NCI-H345 (cell line): ENCODE measurements at regions not wholly inside any gene's neighbourhood (a gene's known extent, or its start where the extent isn't known, plus 50 kb on each side); places are given as distances from the start of the nearest gene placed in this dataset.

ENCODE experiments used
- DNase-seq: peaks from one replicate; lab custom pipeline; 2025; lab: John Stamatoyannopoulos, UW

GRCh38 chr1:82962658-82963057 is 1036.3 kb downstream of the TTLL7 start:
- DNase-seq, result no peak

DNA sequence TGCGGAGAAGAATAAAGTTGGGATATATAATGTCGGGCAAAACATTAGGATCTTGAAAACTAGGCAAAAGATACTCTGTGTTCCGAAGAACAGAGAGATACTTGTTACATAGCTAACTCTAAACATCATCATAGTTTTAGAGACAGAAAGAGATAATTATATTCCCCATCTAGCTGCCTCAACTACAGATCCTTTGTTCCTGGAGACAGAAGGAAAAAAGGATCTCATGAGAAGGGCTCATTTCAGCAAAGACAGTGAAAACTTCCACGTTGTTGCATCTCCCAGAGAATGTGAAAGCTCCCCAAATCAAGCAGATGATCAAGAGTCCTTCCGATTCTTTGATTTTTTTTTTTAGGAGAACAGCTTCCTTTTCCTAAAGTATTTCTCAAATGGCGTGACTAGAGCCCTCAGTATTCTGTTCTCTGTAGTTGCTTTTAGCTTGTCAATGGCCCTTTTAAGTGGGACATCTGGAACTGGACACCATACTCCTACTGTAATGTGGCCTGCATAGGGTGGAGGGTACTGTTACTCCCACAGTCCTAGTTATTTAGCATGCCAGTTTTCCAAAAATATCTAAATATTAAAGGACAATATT is 1048.2 kb downstream of the TTLL7 start:
- no peak for DNase-seq

GRCh38 chr1:82948386-82948785 is 1050.5 kb downstream of the TTLL7 start:
- DNase-seq, result no peak

DNA sequence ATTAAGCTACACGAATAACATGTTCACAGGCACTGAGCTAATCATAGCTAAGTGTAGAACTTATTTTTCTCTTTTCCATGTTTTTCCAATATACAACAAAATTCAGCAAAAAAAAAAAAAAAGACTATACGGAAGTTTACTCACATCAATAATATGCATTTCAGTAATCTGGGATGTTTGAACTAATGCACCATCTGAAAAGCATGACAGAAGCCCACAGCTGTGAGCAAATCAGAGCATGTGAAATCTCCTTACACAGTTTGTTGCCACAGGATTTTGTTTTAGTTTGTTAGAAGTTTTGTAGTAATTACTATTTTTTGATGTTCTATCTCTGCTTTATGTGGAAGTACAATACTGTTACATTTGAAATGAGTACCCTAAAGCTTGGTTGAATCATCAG is 1051.7 kb downstream of the TTLL7 start:
- DNase-seq, result no peak

- DNase-seq, result no peak
Measured at GRCh38 chr1:82946096-82946605, 1052.8 kb downstream of the TTLL7 start.

DNA sequence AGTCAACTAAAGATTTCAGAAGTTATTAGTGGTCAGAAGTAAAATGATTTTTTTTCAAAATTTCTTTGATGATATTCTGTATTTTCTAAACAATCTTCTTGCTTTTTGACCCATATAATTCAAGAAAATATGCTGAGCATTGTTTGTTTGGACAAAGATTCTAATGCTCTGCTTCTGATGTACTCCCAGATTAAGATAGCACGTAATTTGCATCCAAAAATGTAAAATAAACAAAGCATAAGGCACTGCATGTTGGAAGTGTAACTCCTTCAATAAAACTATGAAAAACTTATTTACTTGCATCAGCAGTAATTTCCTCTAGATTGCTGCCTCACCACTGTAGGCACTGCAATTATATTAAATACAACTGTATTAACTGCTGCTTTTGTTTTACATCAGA is 1054.1 kb downstream of the TTLL7 start:
- no peak for DNase-seq

DNA sequence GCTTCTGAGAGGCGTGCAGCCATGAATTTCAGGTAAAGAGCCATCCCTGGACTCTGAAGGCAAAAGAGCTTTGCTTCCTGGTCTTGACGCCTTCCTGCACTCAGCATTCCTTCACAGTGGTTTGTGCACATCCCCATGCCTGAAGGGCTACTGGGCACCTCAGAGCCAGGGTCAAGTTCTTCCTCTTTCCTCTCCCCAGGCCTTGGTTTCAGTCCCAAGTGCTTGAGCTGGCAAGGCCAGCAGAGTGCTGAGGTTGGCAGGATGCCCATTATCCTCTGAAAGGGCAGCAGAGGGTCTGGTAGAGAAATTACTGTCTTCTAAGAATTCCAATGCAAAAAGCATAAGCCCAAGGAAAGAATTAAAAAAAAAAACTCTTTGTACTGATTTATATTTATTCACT is 1064.9 kb downstream of the TTLL7 start:
- DNase-seq, result peak; percentile 25

GRCh38 chr1:82932727-82933126 is 1066.2 kb downstream of the TTLL7 start:
- no peak for DNase-seq

GRCh38 chr1:82932207-82932606 is 1066.7 kb downstream of the TTLL7 start:
- DNase-seq, result no peak

DNA sequence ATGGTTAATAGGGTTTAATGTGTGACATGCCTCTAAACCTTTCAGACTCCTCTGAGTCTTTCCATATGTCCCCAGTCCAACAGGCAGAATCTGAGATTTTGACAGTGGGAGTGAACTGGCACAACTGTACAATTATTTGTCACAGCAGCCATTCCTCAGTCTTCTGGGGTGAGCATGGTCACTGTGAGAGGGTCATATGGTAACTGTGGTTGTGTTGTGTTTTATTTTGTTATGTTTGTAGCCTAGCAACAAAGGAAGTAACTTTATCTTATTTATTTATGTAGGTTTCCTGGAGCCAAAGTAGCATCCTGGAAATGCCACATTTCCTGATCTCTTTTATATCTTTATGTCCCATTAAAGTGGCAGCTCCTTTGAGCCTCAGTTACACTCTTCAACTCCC is 1067.9 kb downstream of the TTLL7 start:
- DNase-seq, result no peak

- DNase-seq, result no peak
Measured at GRCh38 chr1:82927753-82928152, 1071.2 kb downstream of the TTLL7 start.

GRCh38 chr1:82924666-82925065 is 1074.3 kb downstream of the TTLL7 start:
- DNase-seq, result no peak

DNA sequence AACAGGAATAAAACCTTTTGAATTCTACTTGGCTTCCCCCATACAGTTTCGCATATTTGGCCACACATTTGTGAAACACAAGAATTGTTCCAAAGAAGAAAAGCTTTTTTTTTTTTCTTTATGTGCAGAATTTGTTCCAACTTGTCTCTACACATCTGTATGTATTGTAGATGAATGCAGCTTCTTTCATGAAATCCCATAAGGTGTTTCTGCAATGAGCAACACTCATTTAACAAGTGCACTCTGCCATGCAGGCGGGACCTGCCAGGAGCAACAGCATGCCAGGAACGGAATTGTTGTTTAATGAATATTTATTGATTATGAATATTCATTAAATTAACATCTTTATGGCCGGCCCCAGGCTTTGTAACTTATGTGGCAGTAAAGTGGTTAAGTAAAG is 1075.0 kb downstream of the TTLL7 start:
- no peak for DNase-seq

DNA sequence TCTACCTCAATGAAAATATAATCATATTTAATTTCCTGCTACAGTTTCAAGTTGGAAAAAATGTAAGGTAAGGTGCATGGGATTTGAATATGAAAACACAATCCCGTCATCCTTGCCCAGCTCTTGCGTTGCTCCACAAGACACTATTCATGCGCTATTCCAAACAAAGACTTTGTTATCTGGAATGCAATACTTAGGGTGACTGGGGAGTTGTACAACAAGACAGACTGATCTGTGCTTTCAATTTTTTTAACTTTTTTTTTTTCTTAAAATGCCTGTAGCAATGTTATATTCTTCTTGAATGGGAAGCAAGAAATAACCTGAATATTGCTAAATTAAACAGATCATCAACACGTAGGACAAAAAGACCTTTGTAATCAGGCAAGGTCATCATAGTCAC is 1077.2 kb downstream of the TTLL7 start:
- DNase-seq, result no peak

DNA sequence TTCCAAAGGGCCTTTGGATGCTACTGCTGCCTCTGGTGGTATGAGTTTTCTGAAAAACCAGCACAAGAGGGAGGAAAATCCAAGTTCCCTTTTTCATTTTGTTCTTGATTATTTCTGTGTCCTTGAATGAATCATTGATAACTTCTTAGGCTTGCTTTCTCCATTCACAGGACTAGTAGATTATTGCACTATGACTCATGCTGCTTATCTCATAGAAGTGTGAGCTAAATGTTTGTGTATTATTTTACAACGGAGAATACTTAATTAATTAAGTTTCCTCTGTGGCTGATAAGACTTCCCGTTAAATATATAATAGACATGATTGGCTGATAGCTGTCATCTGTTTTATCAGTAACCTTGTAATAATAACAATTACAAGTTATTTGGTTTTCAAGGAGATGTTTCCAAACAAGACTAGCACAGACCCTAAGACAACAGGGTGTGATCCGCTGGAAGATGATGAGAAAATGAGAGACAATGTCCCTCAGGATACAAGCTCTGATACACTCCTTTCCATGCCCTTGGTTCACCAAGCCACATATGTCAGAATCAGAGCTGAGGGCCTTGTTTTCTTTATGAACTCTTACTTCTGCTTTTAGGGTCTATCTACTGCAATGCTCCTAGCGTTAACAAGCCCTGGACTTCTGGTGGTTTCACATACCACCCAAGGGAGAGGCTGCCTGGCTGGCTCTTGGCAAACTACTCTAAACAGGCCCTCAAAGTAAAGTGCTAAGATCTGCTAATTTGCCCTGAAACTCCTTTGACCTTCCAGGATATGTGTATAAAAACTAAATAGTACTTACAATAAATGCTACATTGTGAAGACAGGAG is 1078.3 kb downstream of the TTLL7 start:
- DNase-seq, result no peak

- DNase-seq, result no peak
Measured at GRCh38 chr1:82919837-82920236, 1079.1 kb downstream of the TTLL7 start.

DNA sequence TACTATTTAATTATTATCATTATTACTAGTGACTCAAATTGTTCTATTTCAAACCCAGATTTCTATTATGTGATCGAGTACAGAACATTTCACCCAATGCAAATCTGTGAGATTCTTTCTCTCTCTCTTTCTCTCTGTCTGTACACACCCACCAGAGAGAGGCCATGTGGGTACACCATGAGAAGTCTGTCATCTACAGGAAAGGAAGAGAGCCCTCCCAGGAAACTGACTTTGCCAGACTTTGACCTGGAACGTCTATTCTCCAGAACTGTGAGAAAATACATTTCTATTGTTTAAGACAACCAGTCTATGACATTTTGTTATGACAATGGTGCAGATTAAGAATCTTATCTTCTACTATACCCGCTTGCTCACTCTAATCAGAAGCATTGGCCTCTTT is 1091.6 kb downstream of the TTLL7 start:
- no peak for DNase-seq

GRCh38 chr1:82903626-82904025 is 1095.3 kb downstream of the TTLL7 start:
- DNase-seq, result no peak

GRCh38 chr1:82901561-82901960 is 1097.4 kb downstream of the TTLL7 start:
- DNase-seq, result no peak

DNA sequence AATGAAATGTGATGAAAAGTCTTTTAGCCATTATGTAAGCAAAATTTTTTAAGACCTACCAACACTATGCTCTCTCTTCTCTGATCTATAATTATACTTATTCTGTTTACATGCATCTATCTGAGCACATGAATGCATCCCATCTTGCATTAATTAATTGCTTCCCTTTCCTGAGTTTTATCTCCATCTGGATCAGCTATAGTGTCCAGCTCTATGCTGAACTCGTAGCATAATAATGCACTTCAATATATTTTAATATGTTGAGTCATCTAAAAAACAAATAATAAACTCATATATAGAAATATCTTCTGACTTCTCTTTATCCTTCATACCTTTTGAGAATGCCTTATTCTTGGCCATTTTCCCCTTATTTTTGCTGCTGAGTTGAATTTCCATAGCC is 1097.8 kb downstream of the TTLL7 start:
- no peak for DNase-seq

GRCh38 chr1:82899017-82899416 is 1098.3 kb downstream of the ADGRL2 start:
- DNase-seq, result no peak

DNA sequence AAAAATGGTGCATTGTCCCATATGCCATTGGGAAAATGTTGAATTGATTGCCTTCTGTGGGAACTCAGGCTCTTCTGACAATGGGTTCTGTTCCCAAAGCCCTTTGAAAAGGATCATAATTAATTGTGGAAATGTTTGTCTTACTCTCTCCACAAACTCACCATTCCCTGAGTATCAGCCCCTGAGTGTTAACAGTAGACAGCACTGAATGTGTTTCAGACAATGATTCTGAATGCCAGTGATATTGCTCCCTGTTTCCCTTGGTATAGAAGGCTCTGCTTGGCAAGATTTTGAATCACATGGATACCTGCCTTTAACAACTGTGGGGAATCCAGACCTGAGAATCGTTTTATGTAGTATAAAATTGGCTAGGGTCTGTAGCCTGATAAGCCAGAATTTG is 1096.8 kb downstream of the ADGRL2 start:
- no peak for DNase-seq

DNA sequence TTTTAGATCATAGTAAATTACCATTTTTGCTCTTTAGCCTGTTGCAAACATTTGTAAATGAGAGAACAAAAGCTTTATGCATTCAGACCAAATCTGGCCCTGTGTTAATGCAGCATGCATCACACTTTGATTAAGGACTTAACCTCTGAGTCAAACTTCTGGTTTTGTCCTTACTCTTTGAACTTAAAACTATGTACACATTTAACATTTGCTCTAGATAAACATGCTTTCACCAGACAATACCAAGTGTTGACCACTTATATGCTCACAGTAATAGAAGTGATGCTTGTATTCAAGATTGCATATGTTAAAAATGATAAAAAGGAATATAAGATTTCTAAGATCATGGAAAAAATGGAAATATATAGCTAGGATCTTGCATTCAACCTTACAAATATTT is 1095.3 kb downstream of the ADGRL2 start:
- no peak for DNase-seq

DNA sequence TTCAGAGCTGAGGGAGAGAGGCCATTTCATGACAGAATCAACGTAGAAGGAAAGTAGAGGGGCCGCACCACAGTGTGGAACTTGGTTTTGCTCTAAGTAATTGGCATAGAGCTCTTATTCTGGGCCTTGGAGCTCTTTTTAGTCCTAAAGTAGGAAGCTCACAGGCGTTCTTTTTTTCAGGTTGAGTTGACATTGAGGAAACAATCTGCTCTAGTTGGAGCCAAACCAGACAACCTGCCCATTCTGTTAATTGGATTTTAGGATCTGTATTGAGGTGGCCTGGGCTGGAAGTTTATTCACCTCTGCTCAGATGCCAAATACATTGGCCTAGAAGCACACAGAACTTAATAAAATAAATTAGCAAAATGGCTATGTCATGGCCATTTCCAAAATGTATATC is 1093.9 kb downstream of the ADGRL2 start:
- no peak for DNase-seq
